HG02973 (cell line): ENCODE measurements at regions not wholly inside any gene's neighbourhood (a gene's known extent, or its start where the extent isn't known, plus 50 kb on each side); places are given as distances from the start of the nearest gene placed in this dataset.

Experiments
- ATAC-seq: cut with Tn5 transposase; IDR thresholded peaks from one replicate; pipeline ENCODE4 v1.9.1; 2021; ENCODE audit warnings: moderate library complexity; ENCODE audit not compliant: unreplicated experiment

GRCh38 chr2:66036948-66037347 lies 398.0 kb upstream of the MEIS1 start:
- ATAC-seq = no peak

- ATAC-seq = no peak
Measured at GRCh38 chr2:66034467-66034866, 400.5 kb upstream of the MEIS1 start.

- ATAC-seq = no peak
Measured at GRCh38 chr2:66032226-66032775, 402.6 kb upstream of the MEIS1 start.

- ATAC-seq = no peak
Measured at GRCh38 chr2:66031236-66031635, 403.7 kb upstream of the MEIS1 start.

GRCh38 chr2:66030553-66030952 lies 404.4 kb upstream of the MEIS1 start:
- no peak for ATAC-seq

- no peak for ATAC-seq
Measured at GRCh38 chr2:66024391-66024790, 410.5 kb upstream of the MEIS1 start.

GRCh38 chr2:66021296-66021695 lies 413.6 kb upstream of the MEIS1 start:
- no peak for ATAC-seq

GRCh38 chr2:66017763-66018162 lies 417.2 kb upstream of the MEIS1 start:
- ATAC-seq = no peak

- ATAC-seq = no peak
Measured at GRCh38 chr2:66014450-66014849, 420.5 kb upstream of the MEIS1 start.

- no peak for ATAC-seq
Measured at GRCh38 chr2:66013456-66013855, 421.5 kb upstream of the MEIS1 start.

- ATAC-seq = no peak
Measured at GRCh38 chr2:66003931-66004330, 431.0 kb upstream of the MEIS1 start.

GRCh38 chr2:66001538-66001937 lies 433.4 kb upstream of the MEIS1 start:
- ATAC-seq = no peak

GRCh38 chr2:66000901-66001300 lies 434.0 kb upstream of the MEIS1 start:
- no peak for ATAC-seq

- ATAC-seq = no peak
Measured at GRCh38 chr2:65999796-66000195, 435.1 kb upstream of the MEIS1 start.

- ATAC-seq = no peak
Measured at GRCh38 chr2:65999103-65999502, 435.8 kb upstream of the MEIS1 start.

- no peak for ATAC-seq
Measured at GRCh38 chr2:65997961-65998360, 437.0 kb upstream of the MEIS1 start.

- ATAC-seq = no peak
Measured at GRCh38 chr2:65992198-65992554, 442.7 kb upstream of the MEIS1 start.

- no peak for ATAC-seq
Measured at GRCh38 chr2:65991381-65992197, 443.3 kb upstream of the MEIS1 start.

GRCh38 chr2:65985986-65986385 lies 448.9 kb upstream of the MEIS1 start:
- no peak for ATAC-seq

- no peak for ATAC-seq
Measured at GRCh38 chr2:65980531-65980930, 454.4 kb upstream of the MEIS1 start.

GRCh38 chr2:65979446-65979845 lies 455.5 kb upstream of the MEIS1 start:
- ATAC-seq = no peak

GRCh38 chr2:65974067-65974723 lies 460.7 kb upstream of the MEIS1 start:
- no peak for ATAC-seq
